ENCODE measurements at regions not wholly inside any gene's neighbourhood (a gene's known extent, or its start where the extent isn't known, plus 50 kb on each side); places are given as distances from the start of the nearest gene placed in this dataset.

GRCh38 chr9:16276866-16277265 lies 593.6 kb downstream of the BNC2 start:
- POLR2A ChIA-PET, result no interaction called here
- no peak for FAIRE-seq
- TF ChIP-seq POU5F1 (IDR thresholded peaks at IDR 0.05; ENCODE audit: borderline replicate concordance, low read depth, low read length, partially characterized antibody) (no peak), ZNF232 (CRISPR knock-in tag; IDR thresholded peaks at IDR 0.05) (no peak), ZNF76 (CRISPR knock-in tag; IDR thresholded peaks at IDR 0.05; ENCODE audit: borderline replicate concordance) (no peak), ETV6 (IDR thresholded peaks at IDR 0.05; ENCODE audit: borderline replicate concordance in 1 of 2, low read depth in 2 of 2, low read length in 1 of 2) (no peak), ETV6 (CRISPR knock-in tag; IDR thresholded peaks at IDR 0.05; ENCODE audit: borderline replicate concordance) (no peak), TAF7 (tag; IDR thresholded peaks at IDR 0.05) (no peak), BACH1 (tag; IDR thresholded peaks at IDR 0.05) (no peak), PHF20 (IDR thresholded peaks at IDR 0.05; ENCODE audit: partially characterized antibody) (no peak), ZNF589 (CRISPR knock-in tag; IDR thresholded peaks at IDR 0.05; ENCODE audit: low read depth) (no peak), KLF1 (tag; IDR thresholded peaks at IDR 0.05) (no peak), ZNF121 (CRISPR knock-in tag; conservative IDR thresholded peaks at IDR 0.05) (no peak), CEBPB (tag; IDR thresholded peaks at IDR 0.05) (no peak), SIRT6 (IDR thresholded peaks at IDR 0.05; ENCODE audit: low read depth, low read length) (no peak), STAT5B (CRISPR knock-in tag; IDR thresholded peaks at IDR 0.05) (no peak), ZNF274 (IDR thresholded peaks at IDR 0.05; ENCODE audit: borderline replicate concordance, low read depth, low read length) (no peak)
- BruUV-seq (replicated peaks), result no TSS peak
- intact Hi-C loops (cut with micrococcal nuclease) (no loop called here), in situ Hi-C loops (cut with MboI) (no loop called here)
- H3K79me2 ChIP-seq (ENCODE audit: control insufficient read depth, insufficient read depth, low read length), result no peaks in the 10 kb centered on the region
- DNase-seq (ENCODE audit: extremely low read depth in 1 of 4, low spot score in 3 of 4), result no peak
- WGBS (ENCODE audit: insufficient coverage, low coverage, missing lambda C conversion rate), result 2% methylated on average over 8 of the region's 8 CpGs
- no peak overlapping the region for H3K4me3 ChIP-seq
- no peaks in the 10 kb centered on the region for H3K36me3 ChIP-seq (ENCODE audit: control insufficient read depth, insufficient read depth, low read length)
- no peaks in the 10 kb centered on the region for H3K4me1 ChIP-seq (replicated peaks in 1 of 2; ENCODE audit: control insufficient read depth in 2 of 2, insufficient read depth in 2 of 2, low read length in 2 of 2)
- no peaks in the 10 kb centered on the region for H3K9me1 ChIP-seq (ENCODE audit: control insufficient read depth, insufficient read depth, low read length)
- H2AFZ ChIP-seq (ENCODE audit: low read depth, low read length), result no peak overlapping the region
- H3K9ac ChIP-seq (ENCODE audit: insufficient read depth in 1 of 2, low read depth in 2 of 2, low read length in 2 of 2), result no peak overlapping the region
- ATAC-seq, result no peak
- no peak overlapping the region for H3K4me2 ChIP-seq (ENCODE audit: insufficient read depth, low read length)
- CTCF ChIA-PET (ENCODE audit: low intra/inter-chr PET ratio), result no interaction called here
- no peaks in the 10 kb centered on the region for H4K20me1 ChIP-seq (replicated peaks; ENCODE audit: control insufficient read depth, insufficient read depth, low read length)
- no peak overlapping the region for H3K27ac ChIP-seq (ENCODE audit: extremely low read depth, low read depth, low read length)
- no peaks in the 10 kb centered on the region for H3K27me3 ChIP-seq (ENCODE audit: control insufficient read depth in 2 of 2, insufficient read depth in 2 of 2, low read length in 2 of 2)
- H3K9me3 ChIP-seq (replicated peaks; ENCODE audit: control insufficient read depth, insufficient read depth, low read depth, low read length), result no peaks in the 10 kb centered on the region

All from K562 (cell line).